22Rv1 (cell line): ENCODE measurements at regions not wholly inside any gene's neighbourhood (a gene's known extent, or its start where the extent isn't known, plus 50 kb on each side); places are given as distances from the start of the nearest gene placed in this dataset.

Experiments
- H3K27ac ChIP-seq: fragments of 450-650 bp; 2 replicates; pipeline ENCODE4 v1.5.1; 2017
- ZFX ChIP-seq: fragments of 450-650 bp; IDR thresholded peaks from 2 replicates; pipeline ENCODE4 v1.6.1; 2017; ENCODE audit warnings: antibody characterized with exemption, borderline replicate concordance
- TF ChIP-seq, protein P1 (sequence below): fragments of 450-650 bp; IDR thresholded peaks from 2 replicates; pipeline ENCODE4 v1.5.1; 2017; ENCODE audit warnings: mild to moderate bottlenecking

DNA sequence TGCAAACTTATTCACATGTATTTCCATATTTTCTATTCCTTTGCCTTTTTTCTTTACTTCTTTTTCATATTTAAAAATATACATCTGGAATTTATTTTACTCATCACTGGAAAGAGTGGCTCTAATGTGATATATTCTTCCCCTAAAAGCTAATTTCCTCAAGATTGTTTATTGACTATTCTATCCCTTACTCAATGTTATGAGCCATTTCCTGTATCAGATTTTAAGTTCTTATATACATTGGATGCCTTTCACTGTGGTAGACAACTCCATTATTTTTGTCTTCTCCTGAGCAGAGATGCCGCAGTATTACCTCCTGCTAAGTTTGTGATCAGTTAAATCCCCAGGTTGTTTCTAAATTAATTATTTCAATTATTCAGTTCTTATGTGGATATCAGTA, 418.4 kb upstream of the JAG1 start:
- TF ChIP-seq, protein P1, sequence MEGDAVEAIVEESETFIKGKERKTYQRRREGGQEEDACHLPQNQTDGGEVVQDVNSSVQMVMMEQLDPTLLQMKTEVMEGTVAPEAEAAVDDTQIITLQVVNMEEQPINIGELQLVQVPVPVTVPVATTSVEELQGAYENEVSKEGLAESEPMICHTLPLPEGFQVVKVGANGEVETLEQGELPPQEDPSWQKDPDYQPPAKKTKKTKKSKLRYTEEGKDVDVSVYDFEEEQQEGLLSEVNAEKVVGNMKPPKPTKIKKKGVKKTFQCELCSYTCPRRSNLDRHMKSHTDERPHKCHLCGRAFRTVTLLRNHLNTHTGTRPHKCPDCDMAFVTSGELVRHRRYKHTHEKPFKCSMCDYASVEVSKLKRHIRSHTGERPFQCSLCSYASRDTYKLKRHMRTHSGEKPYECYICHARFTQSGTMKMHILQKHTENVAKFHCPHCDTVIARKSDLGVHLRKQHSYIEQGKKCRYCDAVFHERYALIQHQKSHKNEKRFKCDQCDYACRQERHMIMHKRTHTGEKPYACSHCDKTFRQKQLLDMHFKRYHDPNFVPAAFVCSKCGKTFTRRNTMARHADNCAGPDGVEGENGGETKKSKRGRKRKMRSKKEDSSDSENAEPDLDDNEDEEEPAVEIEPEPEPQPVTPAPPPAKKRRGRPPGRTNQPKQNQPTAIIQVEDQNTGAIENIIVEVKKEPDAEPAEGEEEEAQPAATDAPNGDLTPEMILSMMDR, result no peak
- TF ChIP-seq ZFX, result no peak
- H3K27ac ChIP-seq, result no peak overlapping the region

- no peak overlapping the region for H3K27ac ChIP-seq
- TF ChIP-seq, protein P1, result no peak
- TF ChIP-seq ZFX, result no peak
These were observed 420.4 kb upstream of the JAG1 start for GRCh38 chr20:11094196-11094595.

GRCh38 chr20:11094711-11095110, 420.9 kb upstream of the JAG1 start:
- no peak for TF ChIP-seq ZFX
- TF ChIP-seq, protein P1, result no peak
- H3K27ac ChIP-seq, result no peak overlapping the region

DNA sequence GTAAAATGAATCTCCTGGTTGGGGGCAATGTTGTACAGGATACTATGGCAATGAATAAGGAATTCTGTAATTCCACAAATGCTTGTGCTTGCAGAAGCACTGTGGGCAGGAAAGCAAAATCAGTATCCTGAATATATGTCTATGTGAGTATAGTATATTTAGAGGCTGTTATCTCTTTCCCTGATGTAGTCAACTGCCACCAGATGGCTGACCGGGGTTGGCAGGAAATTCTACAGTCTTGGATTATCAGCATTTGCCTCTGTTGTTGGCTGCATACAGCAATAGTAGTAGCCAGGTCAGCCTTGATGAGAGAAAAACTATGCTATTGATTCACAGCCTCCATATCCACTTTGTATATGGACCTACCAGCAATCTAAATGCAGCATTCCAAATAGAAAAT, 425.1 kb upstream of the JAG1 start:
- no peak for TF ChIP-seq ZFX
- TF ChIP-seq, protein P1, result no peak
- H3K27ac ChIP-seq, result no peak overlapping the region

DNA sequence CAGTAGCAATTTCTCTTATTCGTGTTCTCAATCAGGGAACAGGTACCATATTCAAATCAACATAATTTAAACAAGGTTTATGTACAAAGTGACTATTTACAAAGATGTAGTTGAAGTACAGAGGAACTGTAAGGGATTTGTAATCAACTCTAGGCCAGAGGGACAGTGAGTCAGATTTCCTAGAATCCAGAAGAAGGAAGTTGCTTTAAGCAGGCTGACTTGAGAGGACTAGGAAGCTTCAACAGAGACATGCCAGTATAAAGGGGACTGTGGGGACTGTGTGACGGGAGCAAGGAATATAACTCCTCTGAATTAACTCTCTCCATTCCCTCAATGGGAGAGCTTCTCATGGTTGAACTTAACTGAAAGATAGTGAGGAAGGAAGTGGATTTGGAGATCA, 427.4 kb upstream of the JAG1 start:
- TF ChIP-seq ZFX, result no peak
- TF ChIP-seq, protein P1, result no peak
- H3K27ac ChIP-seq, result no peak overlapping the region

DNA sequence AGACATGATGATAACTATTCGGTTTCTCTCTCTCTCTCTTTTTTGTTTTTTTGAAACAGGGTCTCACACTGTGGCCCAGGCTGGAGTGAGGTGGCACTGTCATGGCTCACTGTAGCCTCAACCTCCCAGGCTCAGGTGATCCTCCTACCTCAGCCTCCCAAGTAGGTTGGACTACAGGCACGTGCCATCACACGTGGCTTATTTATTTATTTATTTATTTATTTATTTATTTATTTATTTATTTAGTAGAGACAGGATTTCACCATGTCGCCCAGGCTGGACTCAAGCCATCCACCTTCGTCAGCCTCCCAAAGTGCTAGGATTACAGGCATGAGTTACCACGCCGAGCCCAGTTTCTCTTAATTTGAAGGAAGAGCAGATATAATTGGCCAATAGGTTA, 427.9 kb upstream of the JAG1 start:
- no peak overlapping the region for H3K27ac ChIP-seq
- no peak for TF ChIP-seq ZFX
- TF ChIP-seq, protein P1, result no peak

DNA sequence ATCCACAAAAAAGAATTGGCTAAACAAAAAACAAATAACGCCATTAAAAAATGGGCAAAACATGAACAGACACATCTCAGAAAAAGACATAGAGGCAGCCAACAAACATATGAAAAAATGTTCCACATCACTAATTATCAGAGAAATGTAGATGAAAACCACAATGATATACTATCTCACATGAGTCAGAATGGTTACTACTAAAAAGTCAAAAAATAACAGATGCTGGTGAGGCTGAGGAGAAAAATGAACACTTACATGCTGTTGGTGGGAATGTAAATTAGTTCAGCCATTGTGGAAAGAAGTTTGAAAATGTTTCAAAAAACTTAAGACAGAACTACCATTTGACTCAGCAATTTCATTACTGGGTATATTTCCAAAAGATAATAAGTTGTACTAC, 430.1 kb upstream of the JAG1 start:
- TF ChIP-seq, protein P1, result no peak
- no peak for TF ChIP-seq ZFX

More for the DNA sequence above, 430.1 kb upstream of the JAG1 start:
- no peak overlapping the region for H3K27ac ChIP-seq
